Endometrial microvascular endothelial cells (primary cell): ENCODE measurements at regions not wholly inside any gene's neighbourhood (a gene's known extent, or its start where the extent isn't known, plus 50 kb on each side); places are given as distances from the start of the nearest gene placed in this dataset.
"Not testable (repeated sequence)": the region's sequence is repeated elsewhere in the genome, so short reads cannot be mapped to it uniquely, and the experiment has no call there.

ENCODE experiments used
- in situ Hi-C: cut with HindIII; loops from 2 replicates; pipeline ENCODE4 v1.10.0; 2017; ENCODE audit warnings: low sequenced_read_pairs, low pct_unique_long_range_greater_than_20kb; ENCODE audit errors: inconsistent ontology term

- in situ Hi-C loops = loop anchor here (10.0 kb wide), 1 partner anchor 687 kb away; the partner anchor contains the start of gene PRICKLE1
These were observed 280.3 kb downstream of the ADAMTS20 start for GRCh38 chr12:43271659-43272058.

- in situ Hi-C loops = no loop called here
These were observed 284.2 kb downstream of the ADAMTS20 start for GRCh38 chr12:43267818-43268217.

GRCh38 chr12:43261701-43262100 lies 290.3 kb downstream of the ADAMTS20 start:
- in situ Hi-C loops = no loop called here

- in situ Hi-C loops = no loop called here
These were observed 296.4 kb downstream of the ADAMTS20 start for GRCh38 chr12:43255522-43256111.

- in situ Hi-C loops = no loop called here
These were observed 299.4 kb downstream of the ADAMTS20 start for GRCh38 chr12:43252585-43252984.

GRCh38 chr12:43245947-43246346 lies 306.1 kb downstream of the ADAMTS20 start:
- in situ Hi-C loops = no loop called here

- in situ Hi-C loops = no loop called here
These were observed 310.0 kb downstream of the ADAMTS20 start for GRCh38 chr12:43241986-43242385.

- in situ Hi-C loops = no loop called here
These were observed 313.7 kb downstream of the ADAMTS20 start for GRCh38 chr12:43238281-43238680.

GRCh38 chr12:43237238-43237879 lies 314.6 kb downstream of the ADAMTS20 start:
- in situ Hi-C loops = no loop called here

GRCh38 chr12:43235721-43236120 lies 316.3 kb downstream of the ADAMTS20 start:
- in situ Hi-C loops = no loop called here

GRCh38 chr12:43233861-43234260 lies 318.1 kb downstream of the ADAMTS20 start:
- in situ Hi-C loops = no loop called here

- in situ Hi-C loops = no loop called here
These were observed 325.9 kb downstream of the ADAMTS20 start for GRCh38 chr12:43226151-43226550.

- in situ Hi-C loops = not testable (repeated sequence)
These were observed 327.7 kb downstream of the ADAMTS20 start for GRCh38 chr12:43224190-43224805.

GRCh38 chr12:43222796-43223195 lies 329.2 kb downstream of the ADAMTS20 start:
- in situ Hi-C loops = no loop called here

- in situ Hi-C loops = no loop called here
These were observed 330.8 kb downstream of the ADAMTS20 start for GRCh38 chr12:43221216-43221615.

- in situ Hi-C loops = no loop called here
These were observed 335.5 kb downstream of the ADAMTS20 start for GRCh38 chr12:43216490-43216889.

- in situ Hi-C loops = no loop called here
These were observed 337.8 kb downstream of the ADAMTS20 start for GRCh38 chr12:43214166-43214565.

GRCh38 chr12:43213608-43214007 lies 338.4 kb downstream of the ADAMTS20 start:
- in situ Hi-C loops = no loop called here

- in situ Hi-C loops = no loop called here
These were observed 341.4 kb downstream of the ADAMTS20 start for GRCh38 chr12:43210485-43211192.

- in situ Hi-C loops = no loop called here
These were observed 343.4 kb downstream of the ADAMTS20 start for GRCh38 chr12:43208627-43209026.
